Activated T-cell treated with anti-CD3 and anti-CD28 coated beads, Interleukin-2, amount 50 U/mL, for 4 hours (primary cell): ENCODE measurements at regions not wholly inside any gene's neighbourhood (a gene's known extent, or its start where the extent isn't known, plus 50 kb on each side); places are given as distances from the start of the nearest gene placed in this dataset.
"Not testable (repeated sequence)": the region's sequence is repeated elsewhere in the genome, so short reads cannot be mapped to it uniquely, and the experiment has no call there.

Experiments
- ATAC-seq, 2 donors: fragments of 200-7000 bp; cut with Tn5 transposase; one replicate each; pipeline ENCODE4 v1.10.0; 2021
- DNase-seq: peaks from one replicate; pipeline ENCODE4 v3.0.0-alpha.2; 2020
- H3K27me3 Mint-ChIP-seq: one replicate; pipeline ENCODE4 v1.8.0; 2021; ENCODE audit warnings: low read depth, mixed read lengths
- H3K36me3 Mint-ChIP-seq: one replicate; pipeline ENCODE4 v1.8.0; 2022; ENCODE audit warnings: mixed read lengths; ENCODE audit not compliant: insufficient read depth
- H3K4me1 Mint-ChIP-seq: one replicate; pipeline ENCODE4 v1.8.0; 2021; ENCODE audit warnings: low read depth, mixed read lengths
- H3K4me3 Mint-ChIP-seq: one replicate; pipeline ENCODE4 v1.8.0; 2021; ENCODE audit warnings: mild to moderate bottlenecking, moderate library complexity, mixed read lengths
- H3K9me3 Mint-ChIP-seq: one replicate; pipeline ENCODE4 v1.8.0; 2021; ENCODE audit warnings: mixed read lengths

DNA sequence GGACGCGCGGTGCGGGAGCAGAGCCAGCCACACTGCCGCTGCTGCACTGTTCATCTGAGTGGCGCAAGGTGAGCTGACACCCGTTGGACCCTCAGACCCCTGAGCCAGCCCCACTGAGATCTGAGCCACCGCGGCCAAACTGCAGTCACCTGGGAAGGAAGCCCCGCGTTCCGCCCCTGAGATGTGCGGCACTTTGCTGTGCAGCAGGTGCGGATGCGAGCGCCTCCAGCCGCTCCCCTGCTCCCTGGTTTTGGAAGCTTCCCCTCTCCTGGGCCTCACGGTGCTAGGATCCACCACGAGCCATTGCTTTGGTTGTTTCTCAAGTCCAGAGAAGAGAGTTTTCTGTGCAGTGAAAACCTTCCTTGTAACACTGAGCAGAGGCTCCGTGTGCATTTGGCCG, 254.1 kb downstream of the ADGRD1 start:
- H3K4me3 Mint-ChIP-seq, ATAC-seq: not testable (repeated sequence)

DNA sequence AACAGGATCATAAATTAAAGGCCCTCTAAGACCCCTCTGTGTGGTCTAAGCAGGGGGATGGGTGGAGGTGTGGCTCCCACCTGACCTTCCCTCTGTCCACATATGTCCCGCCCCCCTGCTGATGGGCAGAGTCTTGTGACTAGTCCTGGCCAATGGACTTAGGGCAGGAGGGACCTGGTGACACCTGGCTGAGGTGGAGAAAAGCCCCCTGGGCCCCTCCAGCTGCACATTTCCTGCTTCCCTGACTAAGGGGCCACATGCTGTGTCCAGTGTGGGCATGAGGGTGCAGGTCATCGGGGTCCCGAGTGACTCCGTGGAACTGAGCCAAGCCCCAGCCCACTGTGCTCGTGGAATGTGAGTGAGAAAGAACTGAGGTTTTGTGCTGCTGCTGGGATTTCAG, 254.7 kb downstream of the ADGRD1 start:
- Mint-ChIP-seq H3K27me3 (peaks cover 10% of the 10 kb centered on the region), H3K9me3 (peaks cover 6% of the 10 kb centered on the region), H3K4me1 (peaks cover 17% of the 10 kb centered on the region), H3K36me3 (no peaks in the 10 kb centered on the region), H3K4me3 (no peak overlapping the region)
- no peak for ATAC-seq
- no peak for DNase-seq

More for the DNA sequence above, 254.1 kb downstream of the ADGRD1 start:
- H3K9me3 Mint-ChIP-seq, H3K36me3 Mint-ChIP-seq, DNase-seq: not testable (repeated sequence)
- peaks cover 10% of the 10 kb centered on the region for H3K27me3 Mint-ChIP-seq
- peaks cover 17% of the 10 kb centered on the region for H3K4me1 Mint-ChIP-seq

DNA sequence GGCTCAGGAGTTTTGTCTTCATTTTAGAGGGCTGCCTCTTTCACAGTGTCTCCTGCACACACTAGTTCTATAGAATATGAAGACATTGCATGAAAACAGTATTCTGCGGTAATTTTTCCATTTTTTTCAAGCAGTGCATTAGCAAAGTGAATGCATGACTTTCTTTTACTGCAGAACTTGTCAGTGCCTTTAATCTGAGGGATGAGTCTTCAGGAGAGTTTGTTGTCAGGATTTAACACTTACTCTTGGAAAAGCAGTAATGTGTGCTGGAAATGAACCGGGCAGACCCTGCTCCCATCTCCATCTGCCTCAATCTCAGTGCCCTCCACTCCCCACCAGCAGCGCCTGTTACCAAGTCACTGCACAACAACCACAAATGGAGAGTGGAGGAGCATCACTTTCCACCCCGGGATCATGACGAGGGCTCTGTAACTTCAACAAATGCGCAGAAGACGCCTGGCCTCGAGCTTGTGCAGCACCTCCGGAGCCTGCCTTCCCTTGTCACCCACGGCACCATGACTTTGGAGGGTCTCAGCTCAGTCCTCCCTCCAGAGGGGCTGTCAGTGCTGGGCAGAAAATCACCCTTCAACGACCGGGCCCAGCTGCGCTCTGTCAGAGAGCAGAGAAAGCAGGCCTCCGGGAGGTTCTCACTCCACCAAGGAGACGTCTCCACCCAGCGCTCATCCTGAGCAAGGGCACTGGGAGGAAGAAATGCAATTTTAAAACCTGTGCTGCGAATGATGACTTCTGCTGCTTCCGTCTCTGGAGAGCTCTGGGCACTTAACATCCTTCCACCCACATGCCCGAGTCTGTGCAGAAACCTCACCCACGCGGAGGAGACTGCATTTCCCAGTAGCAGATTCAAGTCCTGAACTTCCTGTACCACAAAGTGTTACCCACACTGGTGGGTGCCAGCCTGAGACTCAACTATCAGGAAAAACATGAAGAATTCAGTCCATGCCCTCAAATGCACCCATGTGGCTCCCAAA, 255.7 kb downstream of the ADGRD1 start:
- peaks cover 6% of the 10 kb centered on the region for H3K9me3 Mint-ChIP-seq
- no peaks in the 10 kb centered on the region for H3K36me3 Mint-ChIP-seq
- peaks cover 10% of the 10 kb centered on the region for H3K27me3 Mint-ChIP-seq
- ATAC-seq (peak in 1 of 2 donors; percentile 15), DNase-seq (no peak)
- peaks cover 17% of the 10 kb centered on the region for H3K4me1 Mint-ChIP-seq
- H3K4me3 Mint-ChIP-seq, result no peak overlapping the region

- no peak for DNase-seq
- ATAC-seq, result no peak
- Mint-ChIP-seq H3K4me3 (no peak overlapping the region), H3K4me1 (peaks cover 17% of the 10 kb centered on the region), H3K9me3 (peaks cover 6% of the 10 kb centered on the region), H3K27me3 (peaks cover 10% of the 10 kb centered on the region), H3K36me3 (no peaks in the 10 kb centered on the region)
Measured at GRCh38 chr12:131210506-131211339, 257.0 kb downstream of the ADGRD1 start.

- Mint-ChIP-seq H3K9me3 (peaks cover 6% of the 10 kb centered on the region), H3K36me3 (no peaks in the 10 kb centered on the region), H3K4me1 (peaks cover 17% of the 10 kb centered on the region), H3K4me3 (no peak overlapping the region), H3K27me3 (peaks cover 10% of the 10 kb centered on the region)
- ATAC-seq, result peak; percentile 27 to 60
- no peak for DNase-seq
Measured at GRCh38 chr12:131211340-131211938, 257.7 kb downstream of the ADGRD1 start.

- no peaks in the 10 kb centered on the region for H3K36me3 Mint-ChIP-seq
- H3K4me3 Mint-ChIP-seq, result no peak overlapping the region
- H3K27me3 Mint-ChIP-seq, result peaks cover 19% of the 10 kb centered on the region
- no peak for ATAC-seq
- no peak for DNase-seq
- peaks cover 17% of the 10 kb centered on the region for H3K4me1 Mint-ChIP-seq
- H3K9me3 Mint-ChIP-seq, result peaks cover 6% of the 10 kb centered on the region
Measured at GRCh38 chr12:131213896-131214442, 260.3 kb downstream of the ADGRD1 start.

DNA sequence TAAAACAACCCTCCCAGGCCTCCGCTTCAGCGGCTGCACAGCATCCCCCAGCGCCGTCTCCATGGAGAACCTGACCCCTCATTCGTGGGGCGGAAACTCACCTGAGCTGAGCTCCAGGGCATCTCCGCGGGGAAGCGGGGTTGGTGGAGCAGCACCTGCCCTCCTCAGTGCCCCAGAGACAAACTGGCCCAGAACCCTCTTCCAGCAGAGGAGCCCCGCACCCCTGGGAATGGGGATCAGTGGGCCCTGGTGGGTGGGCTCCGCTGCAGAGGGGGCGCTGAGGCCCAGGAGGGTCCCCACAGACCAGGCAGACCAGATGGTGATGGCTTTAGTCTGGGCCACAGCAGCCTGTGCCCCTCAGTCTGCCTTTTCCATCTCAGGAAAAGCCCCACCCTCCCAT, 261.2 kb downstream of the ADGRD1 start:
- not testable (repeated sequence) for H3K36me3 Mint-ChIP-seq, DNase-seq, ATAC-seq, H3K9me3 Mint-ChIP-seq, H3K4me3 Mint-ChIP-seq, H3K4me1 Mint-ChIP-seq
- peaks cover 11% of the 10 kb centered on the region for H3K27me3 Mint-ChIP-seq

GRCh38 chr12:131216587-131216986, 262.9 kb downstream of the ADGRD1 start:
- not testable (repeated sequence) for H3K4me3 Mint-ChIP-seq, H3K4me1 Mint-ChIP-seq, DNase-seq, H3K9me3 Mint-ChIP-seq, ATAC-seq, H3K36me3 Mint-ChIP-seq
- peaks cover 13% of the 10 kb centered on the region for H3K27me3 Mint-ChIP-seq

DNA sequence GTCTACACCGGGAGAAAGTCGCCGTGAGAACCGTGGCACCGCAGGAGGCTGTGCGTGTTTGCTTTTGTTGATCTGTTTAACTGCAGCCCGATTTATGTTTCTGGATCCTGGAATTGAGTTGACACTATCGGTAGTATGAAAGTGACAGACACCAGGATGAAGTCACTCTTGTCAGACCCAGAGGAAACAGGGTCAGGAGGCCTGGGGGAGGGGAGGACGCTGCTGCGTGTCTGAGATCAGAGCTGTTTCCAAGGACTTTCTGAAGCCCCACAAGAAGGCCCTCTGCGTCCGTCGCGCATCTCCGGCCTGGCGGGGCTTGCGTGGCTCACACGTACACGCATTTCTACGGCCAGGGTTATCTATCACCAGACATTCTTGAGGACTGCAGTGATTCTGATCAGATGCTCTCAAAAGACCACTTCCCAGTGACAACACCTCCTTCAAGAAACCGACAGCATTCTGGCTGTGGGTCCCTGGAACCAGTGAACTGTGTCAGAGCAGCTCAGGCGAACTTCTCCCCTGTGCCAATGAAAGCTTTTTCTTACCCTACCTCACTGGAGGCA, 263.4 kb downstream of the ADGRD1 start:
- peaks cover 6% of the 10 kb centered on the region for H3K9me3 Mint-ChIP-seq
- no peak overlapping the region for H3K4me3 Mint-ChIP-seq
- ATAC-seq, result no peak
- DNase-seq, result no peak
- H3K36me3 Mint-ChIP-seq, result no peaks in the 10 kb centered on the region
- H3K4me1 Mint-ChIP-seq, result peaks cover 1% of the 10 kb centered on the region
- peaks cover 15% of the 10 kb centered on the region for H3K27me3 Mint-ChIP-seq

DNA sequence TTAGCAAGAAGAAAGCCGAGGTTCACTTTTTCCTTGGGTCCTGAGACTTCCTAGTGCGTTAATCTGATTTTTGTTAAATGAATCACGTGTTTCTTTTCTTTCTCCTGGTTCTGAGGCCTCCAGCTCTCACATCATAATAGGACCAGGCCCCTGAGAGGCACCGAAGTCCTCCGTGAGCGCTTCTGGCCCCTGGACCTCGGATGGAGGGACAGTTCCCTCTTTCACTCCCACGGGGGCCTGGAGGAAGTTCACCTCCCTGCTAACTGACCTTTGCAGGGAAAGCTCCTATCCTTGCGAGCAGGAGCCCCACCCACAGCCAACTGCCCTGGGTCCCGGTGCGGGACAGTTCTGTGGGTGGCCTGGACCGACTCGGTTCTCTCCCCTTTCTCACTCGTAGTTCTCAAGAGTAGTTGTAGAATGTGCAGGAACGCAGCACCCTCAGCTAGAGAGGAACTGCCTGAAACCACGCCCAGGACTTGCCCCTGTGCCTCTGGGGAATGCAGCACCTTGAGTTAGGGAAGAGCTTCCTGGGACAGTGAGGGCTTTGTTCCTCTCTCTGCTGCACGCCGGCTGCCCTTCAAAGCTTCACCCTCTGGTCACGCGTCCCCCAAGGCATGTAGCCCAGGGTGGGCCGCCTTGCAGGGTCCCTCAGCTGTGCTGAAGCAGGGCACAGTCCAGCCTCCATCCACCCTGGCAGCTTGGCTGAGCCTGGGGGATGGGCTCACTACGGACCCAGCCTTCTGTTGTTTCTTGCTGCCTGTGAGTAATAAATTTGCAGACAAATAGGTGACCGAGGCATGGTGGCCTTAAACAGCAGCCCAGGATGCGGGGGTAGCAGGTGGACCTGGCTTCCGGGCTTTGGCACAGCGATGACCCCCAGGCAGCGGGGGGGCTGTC, 264.6 kb downstream of the ADGRD1 start:
- H3K9me3 Mint-ChIP-seq, result peaks cover under 1% of the 10 kb centered on the region
- H3K27me3 Mint-ChIP-seq, result peaks cover 20% of the 10 kb centered on the region
- no peaks in the 10 kb centered on the region for H3K36me3 Mint-ChIP-seq
- DNase-seq (no peak), ATAC-seq (no peak)
- peaks cover 7% of the 10 kb centered on the region for H3K4me1 Mint-ChIP-seq
- H3K4me3 Mint-ChIP-seq, result no peak overlapping the region

DNA sequence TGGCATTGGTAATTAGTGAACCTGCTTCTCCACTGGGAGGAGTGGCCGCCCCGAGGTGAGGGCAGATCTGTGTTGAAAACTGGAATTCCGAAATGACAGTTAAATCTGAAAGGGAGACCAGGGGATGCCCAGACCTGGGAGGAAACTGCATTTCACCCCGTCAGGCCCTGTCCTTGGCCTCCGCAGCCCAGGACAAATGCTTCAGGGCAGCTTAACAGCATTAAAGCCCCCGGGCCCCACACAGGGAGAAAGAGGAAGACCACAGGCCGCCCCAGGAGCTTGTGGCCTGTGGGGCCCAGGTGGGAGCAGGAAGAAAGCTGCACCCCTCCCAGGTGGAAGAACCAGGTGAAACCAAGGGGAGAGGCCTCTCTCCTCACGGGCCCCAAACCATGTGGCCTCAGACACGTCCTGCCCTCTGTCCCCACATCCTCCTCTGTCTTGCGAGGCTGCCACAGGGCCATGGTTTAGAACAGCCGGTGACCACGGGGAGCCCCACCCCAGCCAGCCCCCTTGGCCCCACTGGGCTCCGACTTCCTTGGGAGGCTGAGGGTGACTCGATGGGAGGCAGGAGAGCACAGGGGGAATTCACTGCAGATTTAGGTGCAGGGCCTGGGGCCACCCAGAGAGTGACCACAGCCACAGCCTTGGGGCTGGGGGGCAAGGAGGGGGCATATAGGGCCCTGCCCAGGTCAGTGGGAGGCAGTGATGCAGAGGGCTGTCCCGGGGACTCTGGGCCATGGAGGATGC, 265.4 kb downstream of the ADGRD1 start:
- no peak overlapping the region for H3K4me3 Mint-ChIP-seq
- H3K27me3 Mint-ChIP-seq, result peaks cover 20% of the 10 kb centered on the region
- DNase-seq, result no peak
- no peak for ATAC-seq
- no peaks in the 10 kb centered on the region for H3K9me3 Mint-ChIP-seq
- H3K36me3 Mint-ChIP-seq, result no peaks in the 10 kb centered on the region
- H3K4me1 Mint-ChIP-seq, result peaks cover 7% of the 10 kb centered on the region

GRCh38 chr12:131219670-131220330, 266.1 kb downstream of the ADGRD1 start:
- DNase-seq (no peak), ATAC-seq (no peak)
- H3K9me3 Mint-ChIP-seq, result no peaks in the 10 kb centered on the region
- no peak overlapping the region for H3K4me3 Mint-ChIP-seq
- H3K27me3 Mint-ChIP-seq, result peaks cover 20% of the 10 kb centered on the region
- no peaks in the 10 kb centered on the region for H3K36me3 Mint-ChIP-seq
- H3K4me1 Mint-ChIP-seq, result peaks cover 7% of the 10 kb centered on the region
